PC-3 (cell line): ENCODE measurements at regions not wholly inside any gene's neighbourhood (a gene's known extent, or its start where the extent isn't known, plus 50 kb on each side); places are given as distances from the start of the nearest gene placed in this dataset.

Experiments used
- ATAC-seq: fragments of 200-7000 bp; cut with Tn5 transposase; 2 replicates; pipeline ENCODE4 v1.9.1; 2020; ENCODE audit warnings: mild to moderate bottlenecking, moderate library complexity
- BruUV-seq: library from RNA; stranded (reverse); fragments of 400-500 nt; replicated peaks from 2 replicates; lab custom pipeline; 2021; lab: Mats Ljungman, UMichigan
- CTCF ChIA-PET: fragments of 300-600 bp; sonication (Branson Sonifier 250); formaldehyde crosslinking; loops from one replicate; lab custom pipeline; 2022; ENCODE audit warnings: antibody characterized with exemption; lab: Charles Lee
- POLR2A ChIA-PET: fragments of 300-600 bp; sonication (Branson Sonifier 250); formaldehyde crosslinking; loops from one replicate; lab custom pipeline; 2022; ENCODE audit warnings: antibody characterized with exemption; ENCODE audit not compliant: unreplicated experiment; lab: Charles Lee
- DNase-seq: peaks from one replicate; pipeline ENCODE4 v3.0.0-alpha.2; 2015
- H2AFZ ChIP-seq: fragments of 300-600 bp; sonication (generic); 2 replicates; pipeline ENCODE4 v1.6.0; 2016; ENCODE audit warnings: antibody characterized with exemption, low read length
- H3F3A ChIP-seq: fragments of 300-600 bp; sonication (generic); one replicate; pipeline ENCODE4 v1.6.0; 2017; ENCODE audit warnings: antibody characterized with exemption, low read length, control low read depth, mild to moderate bottlenecking; ENCODE audit not compliant: unreplicated experiment
- H3K27ac ChIP-seq: fragments of 300-600 bp; sonication (generic); 2 replicates; pipeline ENCODE4 v1.5.1; 2016; ENCODE audit warnings: mild to moderate bottlenecking, low read length
- H3K27me3 ChIP-seq: fragments of 300-600 bp; sonication (generic); 2 replicates; pipeline ENCODE4 v1.6.1; 2016; ENCODE audit warnings: low read length, mixed read lengths
- H3K36me3 ChIP-seq: fragments of 300-600 bp; sonication (generic); 2 replicates; pipeline ENCODE4 v1.6.1; 2016; ENCODE audit warnings: low read depth, mixed run types, low read length, mixed read lengths
- H3K4me1 ChIP-seq: fragments of 300-600 bp; sonication (generic); 2 replicates; pipeline ENCODE4 v1.5.1; 2016; ENCODE audit warnings: low read length; ENCODE audit not compliant: insufficient read depth
- H3K4me2 ChIP-seq: fragments of 300-600 bp; sonication (generic); 2 replicates; pipeline ENCODE4 v1.6.0; 2016; ENCODE audit warnings: low read length
- H3K4me3 ChIP-seq: fragments of 300-600 bp; sonication (generic); 2 replicates; pipeline ENCODE4 v1.5.1; 2016; ENCODE audit warnings: mild to moderate bottlenecking, low read length, mixed read lengths
- H3K79me2 ChIP-seq: fragments of 300-600 bp; sonication (generic); 2 replicates; pipeline ENCODE4 v1.6.1; 2017; ENCODE audit warnings: low read length, mixed read lengths
- H3K9ac ChIP-seq: fragments of 300-600 bp; sonication (generic); 2 replicates; pipeline ENCODE4 v1.6.0; 2016; ENCODE audit warnings: mild to moderate bottlenecking, low read length
- H3K9me2 ChIP-seq: fragments of 300-600 bp; sonication (generic); replicated peaks from 2 replicates; pipeline ENCODE4 v1.6.1; 2016; ENCODE audit warnings: mixed run types, low read length, mixed read lengths
- H3K9me3 ChIP-seq: fragments of 300-600 bp; sonication (generic); 2 replicates; pipeline ENCODE4 v1.6.1; 2016; ENCODE audit warnings: low read length, mixed read lengths
- H4K20me1 ChIP-seq: fragments of 300-600 bp; sonication (generic); 2 replicates; pipeline ENCODE4 v1.6.1; 2016; ENCODE audit warnings: low read length, mixed read lengths
- EZH2 ChIP-seq: fragments of 300-600 bp; sonication (generic); IDR thresholded peaks from one replicate; pipeline ENCODE4 v1.6.1; 2017; ENCODE audit warnings: antibody characterized with exemption, mild to moderate bottlenecking, low read length; ENCODE audit not compliant: unreplicated experiment
- EZH2phosphoT487 ChIP-seq: fragments of 300-600 bp; sonication (generic); IDR thresholded peaks from 2 replicates; pipeline ENCODE4 v1.6.1; 2018; ENCODE audit warnings: mild to moderate bottlenecking, antibody characterized with exemption, low read length, borderline replicate concordance
- intact Hi-C: fragments of 100-400 bp; cut with micrococcal nuclease; formaldehyde crosslinking; loops from 2 replicates; pipeline ENCODE4 v1.9.0; 2023
- TF ChIP-seq, protein P1 (sequence below): fragments of 300-600 bp; sonication (generic); conservative IDR thresholded peaks from 2 replicates; pipeline ENCODE4 v1.5.1; 2017; ENCODE audit warnings: antibody characterized with exemption, low read depth, mild to moderate bottlenecking, low read length

DNA sequence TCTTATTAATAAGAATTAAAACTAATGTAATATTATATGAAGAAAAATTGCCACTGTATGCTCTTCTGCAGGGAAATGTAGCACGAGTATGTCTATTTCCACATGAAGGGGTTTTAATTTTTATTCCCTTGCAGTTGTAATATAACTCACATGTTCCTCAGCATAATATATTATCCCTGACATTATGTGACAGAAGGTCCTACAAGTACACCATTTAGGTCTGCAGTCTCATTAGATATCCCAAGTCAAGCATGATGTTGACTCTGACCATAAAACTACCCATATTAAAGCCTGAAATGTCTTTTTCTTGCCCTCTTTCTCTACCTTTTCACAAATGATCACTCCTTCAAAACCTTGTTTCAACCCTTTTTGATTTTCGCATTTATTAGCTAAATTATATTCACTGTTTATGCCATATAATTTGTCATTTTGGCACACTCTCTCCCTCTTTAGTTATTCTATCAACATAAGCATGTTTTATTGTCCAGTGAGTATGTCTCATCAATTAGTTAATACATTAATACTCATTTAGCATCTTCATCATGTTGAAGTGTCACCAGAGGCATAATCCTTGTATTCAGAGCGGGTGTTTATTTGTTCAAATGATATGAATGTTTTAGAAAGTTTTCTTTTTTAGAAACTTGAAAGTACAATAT, 532.8 kb downstream of the MAT2B start:
- Histone ChIP-seq H3K4me1 (no peaks in the 10 kb centered on the region), H3K9me3 (peaks cover 5% of the 10 kb centered on the region; the same call in 1 of the 2 replicates), H3K79me2 (no peaks in the 10 kb centered on the region), H3K27me3 (no peaks in the 10 kb centered on the region), H3F3A (no peaks in the 10 kb centered on the region), H3K9ac (no peak overlapping the region), H3K36me3 (no peaks in the 10 kb centered on the region), H2AFZ (no peak overlapping the region), H3K27ac (no peak overlapping the region), H4K20me1 (no peaks in the 10 kb centered on the region), H3K4me2 (no peak overlapping the region), H3K9me2 (no peaks in the 10 kb centered on the region), H3K4me3 (no peak overlapping the region)
- ATAC-seq = no peak
- ChIA-PET POLR2A (no interaction called here), CTCF (no interaction called here)
- BruUV-seq = no TSS peak
- DNase-seq = no peak
- TF ChIP-seq EZH2 (no peak), EZH2phosphoT487 (no peak)
- TF ChIP-seq, protein P1, sequence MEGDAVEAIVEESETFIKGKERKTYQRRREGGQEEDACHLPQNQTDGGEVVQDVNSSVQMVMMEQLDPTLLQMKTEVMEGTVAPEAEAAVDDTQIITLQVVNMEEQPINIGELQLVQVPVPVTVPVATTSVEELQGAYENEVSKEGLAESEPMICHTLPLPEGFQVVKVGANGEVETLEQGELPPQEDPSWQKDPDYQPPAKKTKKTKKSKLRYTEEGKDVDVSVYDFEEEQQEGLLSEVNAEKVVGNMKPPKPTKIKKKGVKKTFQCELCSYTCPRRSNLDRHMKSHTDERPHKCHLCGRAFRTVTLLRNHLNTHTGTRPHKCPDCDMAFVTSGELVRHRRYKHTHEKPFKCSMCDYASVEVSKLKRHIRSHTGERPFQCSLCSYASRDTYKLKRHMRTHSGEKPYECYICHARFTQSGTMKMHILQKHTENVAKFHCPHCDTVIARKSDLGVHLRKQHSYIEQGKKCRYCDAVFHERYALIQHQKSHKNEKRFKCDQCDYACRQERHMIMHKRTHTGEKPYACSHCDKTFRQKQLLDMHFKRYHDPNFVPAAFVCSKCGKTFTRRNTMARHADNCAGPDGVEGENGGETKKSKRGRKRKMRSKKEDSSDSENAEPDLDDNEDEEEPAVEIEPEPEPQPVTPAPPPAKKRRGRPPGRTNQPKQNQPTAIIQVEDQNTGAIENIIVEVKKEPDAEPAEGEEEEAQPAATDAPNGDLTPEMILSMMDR = no peak
- intact Hi-C loops = no loop called here

DNA sequence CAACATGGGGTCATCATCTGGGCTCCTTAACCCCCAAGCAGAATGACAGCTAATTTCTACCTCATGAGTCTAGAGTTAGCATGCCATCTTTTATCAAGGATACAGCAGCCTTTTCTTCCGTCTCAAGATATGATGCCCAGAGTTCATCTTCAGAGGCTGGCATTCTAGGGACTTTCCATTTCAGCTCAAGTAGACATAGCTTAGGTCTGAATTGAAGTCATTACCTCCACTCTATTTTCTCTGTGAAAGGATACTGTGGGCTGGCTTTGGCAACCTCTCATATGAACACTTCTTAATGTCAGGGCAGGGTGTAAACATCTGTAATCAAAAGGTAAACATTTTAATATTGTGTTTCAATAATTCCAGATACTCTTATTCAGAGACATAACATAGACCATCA, 535.7 kb downstream of the MAT2B start:
- peaks cover 5% of the 10 kb centered on the region; the same call in 1 of the 2 replicates for H3K9me3 ChIP-seq
- H4K20me1 ChIP-seq = no peaks in the 10 kb centered on the region
- intact Hi-C loops = no loop called here
- ChIA-PET CTCF (no interaction called here), POLR2A (no interaction called here)
- no peaks in the 10 kb centered on the region for H3K4me1 ChIP-seq
- ATAC-seq (no peak), DNase-seq (no peak)
- TF ChIP-seq EZH2phosphoT487 (no peak), EZH2 (no peak)
- TF ChIP-seq, protein P1 = no peak
- no peaks in the 10 kb centered on the region for H3K36me3 ChIP-seq
- H3K9me2 ChIP-seq = no peaks in the 10 kb centered on the region
- no peak overlapping the region for H2AFZ ChIP-seq
- H3K27me3 ChIP-seq = no peaks in the 10 kb centered on the region
- no peaks in the 10 kb centered on the region for H3K79me2 ChIP-seq
- BruUV-seq = no TSS peak
- no peak overlapping the region for H3K4me2 ChIP-seq
- H3K4me3 ChIP-seq = no peak overlapping the region
- no peaks in the 10 kb centered on the region for H3F3A ChIP-seq
- H3K9ac ChIP-seq = no peak overlapping the region
- H3K27ac ChIP-seq = no peak overlapping the region

DNA sequence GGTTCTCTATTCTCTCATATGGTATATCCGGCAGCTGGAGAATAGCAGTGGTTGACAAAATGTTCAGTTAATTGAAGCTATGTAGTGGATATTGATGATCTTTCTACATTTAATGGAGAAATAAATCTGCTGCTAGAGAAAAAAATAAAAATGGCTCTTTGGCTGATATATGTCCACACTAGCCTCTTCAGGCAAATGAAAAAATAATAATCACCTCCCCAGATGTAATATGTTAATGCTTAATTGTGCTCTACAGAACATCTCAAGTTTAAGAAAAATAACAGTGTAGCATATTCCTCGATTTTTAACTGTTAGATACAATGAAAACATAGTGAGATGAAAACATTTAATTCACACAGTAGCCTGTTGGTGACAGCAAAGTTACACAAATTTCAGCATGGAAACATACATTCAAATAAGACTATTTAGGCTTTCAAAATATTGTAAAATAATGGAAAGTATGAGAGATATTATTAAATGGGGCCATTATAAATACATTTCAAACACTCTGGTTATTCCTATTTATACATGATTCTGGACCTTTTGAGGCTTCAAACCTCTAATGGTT, 543.0 kb downstream of the MAT2B start:
- no peaks in the 10 kb centered on the region for H3K4me1 ChIP-seq
- no peaks in the 10 kb centered on the region for H3K9me2 ChIP-seq
- no peak overlapping the region for H2AFZ ChIP-seq
- H3K4me3 ChIP-seq = no peak overlapping the region
- H3K36me3 ChIP-seq = no peaks in the 10 kb centered on the region
- intact Hi-C loops = loop anchor here (1.0 kb wide), 3 partner anchors 374 to 456 kb away; no protein-coding TSS in a partner anchor
- no peaks in the 10 kb centered on the region for H3F3A ChIP-seq
- H4K20me1 ChIP-seq = no peaks in the 10 kb centered on the region
- DNase-seq (peak; percentile 23), ATAC-seq (no peak)
- H3K9me3 ChIP-seq = no peaks in the 10 kb centered on the region
- TF ChIP-seq, protein P1 = peak; percentile 45; the same call in 1 of the 2 replicates
- no peak for TF ChIP-seq EZH2phosphoT487
- TF ChIP-seq EZH2 = no peak
- ChIA-PET CTCF (no interaction called here), POLR2A (no interaction called here)
- H3K4me2 ChIP-seq = no peak overlapping the region
- H3K79me2 ChIP-seq = no peaks in the 10 kb centered on the region
- no TSS peak for BruUV-seq
- no peak overlapping the region for H3K9ac ChIP-seq
- H3K27me3 ChIP-seq = no peaks in the 10 kb centered on the region
- H3K27ac ChIP-seq = no peak overlapping the region
